OCI-LY1 (cell line): ENCODE measurements at regions not wholly inside any gene's neighbourhood (a gene's known extent, or its start where the extent isn't known, plus 50 kb on each side); places are given as distances from the start of the nearest gene placed in this dataset.

Experiments used
- CTCF ChIP-seq: fragments of 200-600 bp; sonication (generic), shearing (Covaris generic); IDR thresholded peaks from 2 replicates; pipeline ENCODE4 v1.5.1; 2017; ENCODE audit warnings: mild to moderate bottlenecking, antibody characterized with exemption, low read length, moderate library complexity, mixed read lengths
- EZH2 ChIP-seq: fragments of 200-600 bp; sonication (generic), shearing (Covaris generic); IDR thresholded peaks from 2 replicates; pipeline ENCODE4 v1.8.0; 2017; ENCODE audit warnings: borderline replicate concordance, mixed run types, mild to moderate bottlenecking, antibody characterized with exemption, low read length, moderate library complexity, mixed read lengths

GRCh38 chr10:23951841-23952240 is 257.1 kb upstream of the KIAA1217 start:
- TF ChIP-seq CTCF = no peak
- no peak for TF ChIP-seq EZH2
